GM10266 (cell line): ENCODE measurements at regions not wholly inside any gene's neighbourhood (a gene's known extent, or its start where the extent isn't known, plus 50 kb on each side); places are given as distances from the start of the nearest gene placed in this dataset.

Experiments
- DNase-seq: peaks from one replicate; pipeline ENCODE4 v3.0.0; 2012; ENCODE audit errors: extremely low spot score
- TF ChIP-seq, protein P1 (sequence below): IDR thresholded peaks from 2 replicates; pipeline ENCODE4 v1.5.1; 2012; ENCODE audit warnings: mild to moderate bottlenecking, low read depth; ENCODE audit not compliant: control insufficient read depth, insufficient read depth; ENCODE audit errors: missing control alignments

DNA sequence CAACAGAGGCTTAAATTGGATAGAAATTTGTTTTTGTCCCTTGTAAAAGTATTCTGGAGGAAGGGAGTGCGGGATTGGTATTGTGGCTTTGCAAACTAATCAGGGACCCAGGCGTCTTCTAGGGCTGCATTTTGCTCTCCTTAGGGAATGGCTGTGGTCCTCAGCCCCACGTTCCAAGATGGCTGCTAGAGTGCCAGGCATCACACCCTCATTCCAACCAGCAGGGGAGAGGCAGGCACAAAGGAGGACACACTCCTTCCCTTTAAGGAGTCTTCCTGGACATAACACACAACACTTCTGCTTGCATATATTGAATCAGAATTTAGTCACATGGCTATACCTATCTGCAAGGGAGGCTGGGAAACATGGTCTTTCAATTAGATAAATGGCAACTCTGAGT, 174.5 kb upstream of the LYSMD4 start:
- TF ChIP-seq, protein P1, sequence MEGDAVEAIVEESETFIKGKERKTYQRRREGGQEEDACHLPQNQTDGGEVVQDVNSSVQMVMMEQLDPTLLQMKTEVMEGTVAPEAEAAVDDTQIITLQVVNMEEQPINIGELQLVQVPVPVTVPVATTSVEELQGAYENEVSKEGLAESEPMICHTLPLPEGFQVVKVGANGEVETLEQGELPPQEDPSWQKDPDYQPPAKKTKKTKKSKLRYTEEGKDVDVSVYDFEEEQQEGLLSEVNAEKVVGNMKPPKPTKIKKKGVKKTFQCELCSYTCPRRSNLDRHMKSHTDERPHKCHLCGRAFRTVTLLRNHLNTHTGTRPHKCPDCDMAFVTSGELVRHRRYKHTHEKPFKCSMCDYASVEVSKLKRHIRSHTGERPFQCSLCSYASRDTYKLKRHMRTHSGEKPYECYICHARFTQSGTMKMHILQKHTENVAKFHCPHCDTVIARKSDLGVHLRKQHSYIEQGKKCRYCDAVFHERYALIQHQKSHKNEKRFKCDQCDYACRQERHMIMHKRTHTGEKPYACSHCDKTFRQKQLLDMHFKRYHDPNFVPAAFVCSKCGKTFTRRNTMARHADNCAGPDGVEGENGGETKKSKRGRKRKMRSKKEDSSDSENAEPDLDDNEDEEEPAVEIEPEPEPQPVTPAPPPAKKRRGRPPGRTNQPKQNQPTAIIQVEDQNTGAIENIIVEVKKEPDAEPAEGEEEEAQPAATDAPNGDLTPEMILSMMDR, result no peak
- DNase-seq, result no peak

DNA sequence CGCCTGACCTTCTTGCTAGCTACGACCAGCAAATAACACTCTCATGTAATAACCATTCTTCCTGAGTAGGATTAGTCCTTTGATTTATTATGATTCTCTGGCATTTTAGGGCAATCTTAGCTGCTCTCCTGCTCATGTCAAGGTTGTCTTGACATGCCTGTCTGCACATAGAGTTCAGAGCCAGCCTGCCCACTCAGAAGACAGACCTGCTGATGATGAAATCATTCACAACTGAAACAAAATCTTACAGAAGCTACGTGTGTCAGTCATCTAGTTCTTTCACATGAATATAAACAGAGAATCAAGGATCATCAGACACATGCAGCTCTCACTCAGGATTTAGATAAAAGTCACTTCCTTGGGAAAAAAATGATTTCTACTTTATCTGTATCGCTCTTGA, 173.6 kb upstream of the LYSMD4 start:
- TF ChIP-seq, protein P1, result no peak
- DNase-seq, result no peak

DNA sequence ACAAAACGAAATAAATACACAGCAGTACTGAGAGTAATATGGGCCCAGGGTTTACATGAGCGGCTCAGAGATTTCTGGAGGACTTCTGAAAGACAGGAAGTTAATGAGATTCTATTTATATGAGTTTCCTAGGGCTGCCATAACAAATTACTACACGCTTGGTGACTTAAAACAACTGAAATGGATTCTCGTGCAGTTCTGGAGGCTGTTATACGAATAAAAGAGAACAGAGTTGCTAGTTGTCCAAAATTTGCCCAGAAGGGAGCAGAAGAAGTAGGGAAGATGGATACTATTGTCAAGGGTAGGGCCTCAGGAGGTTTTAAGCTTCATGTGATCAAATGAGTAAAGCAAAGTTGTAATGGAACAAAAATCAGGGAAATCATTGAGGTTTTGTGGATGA, 173.1 kb upstream of the LYSMD4 start:
- no peak for DNase-seq
- TF ChIP-seq, protein P1, result no peak

DNA sequence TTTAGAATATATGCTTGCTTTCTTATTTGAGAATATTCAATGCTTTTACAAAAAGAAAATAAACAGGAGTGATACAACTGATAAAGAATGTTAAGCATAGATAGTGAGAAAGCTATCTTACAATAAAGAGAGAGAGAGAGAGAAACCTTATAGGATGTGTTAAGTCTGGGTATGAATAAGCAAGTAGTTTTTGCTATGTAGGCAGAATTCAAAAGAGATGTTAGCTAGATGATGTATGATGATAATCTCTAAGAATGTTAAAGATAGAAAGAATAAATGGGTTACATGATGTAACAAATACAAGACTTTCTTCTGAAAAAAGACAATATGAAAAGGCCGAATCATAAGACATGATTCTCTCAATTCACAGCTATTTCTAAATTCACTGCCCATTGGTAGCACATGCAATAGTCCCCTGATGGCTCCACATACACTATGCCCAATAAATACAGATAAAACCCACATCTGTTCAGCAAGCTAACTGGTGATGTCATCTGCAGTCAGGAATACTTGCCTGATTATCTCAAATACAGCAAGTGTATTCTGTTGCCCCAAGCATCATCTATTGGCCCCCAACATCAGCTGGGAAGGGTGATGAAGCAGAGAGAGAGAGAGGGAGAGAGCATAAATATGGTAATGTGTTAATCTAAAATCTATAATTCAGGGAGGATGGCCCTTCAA, 169.2 kb upstream of the LYSMD4 start:
- TF ChIP-seq, protein P1, result no peak
- no peak for DNase-seq

DNA sequence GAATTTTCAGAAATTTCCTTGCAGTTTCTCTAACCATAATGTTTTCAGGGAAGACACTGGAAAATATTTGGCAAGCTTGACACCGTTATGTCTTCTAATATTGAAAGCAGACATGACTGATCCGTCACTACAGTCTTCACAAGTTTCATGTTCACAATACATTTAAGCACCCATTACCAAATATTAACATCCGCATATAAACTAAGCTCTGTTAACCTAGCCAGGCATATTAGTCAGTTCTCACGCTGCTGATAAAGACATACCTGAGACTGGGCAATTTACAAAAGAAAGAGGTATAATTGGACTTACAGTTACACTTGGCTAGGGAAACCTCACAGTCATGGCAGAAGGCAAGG, 162.7 kb upstream of the LYSMD4 start:
- TF ChIP-seq, protein P1, result no peak
- no peak for DNase-seq

DNA sequence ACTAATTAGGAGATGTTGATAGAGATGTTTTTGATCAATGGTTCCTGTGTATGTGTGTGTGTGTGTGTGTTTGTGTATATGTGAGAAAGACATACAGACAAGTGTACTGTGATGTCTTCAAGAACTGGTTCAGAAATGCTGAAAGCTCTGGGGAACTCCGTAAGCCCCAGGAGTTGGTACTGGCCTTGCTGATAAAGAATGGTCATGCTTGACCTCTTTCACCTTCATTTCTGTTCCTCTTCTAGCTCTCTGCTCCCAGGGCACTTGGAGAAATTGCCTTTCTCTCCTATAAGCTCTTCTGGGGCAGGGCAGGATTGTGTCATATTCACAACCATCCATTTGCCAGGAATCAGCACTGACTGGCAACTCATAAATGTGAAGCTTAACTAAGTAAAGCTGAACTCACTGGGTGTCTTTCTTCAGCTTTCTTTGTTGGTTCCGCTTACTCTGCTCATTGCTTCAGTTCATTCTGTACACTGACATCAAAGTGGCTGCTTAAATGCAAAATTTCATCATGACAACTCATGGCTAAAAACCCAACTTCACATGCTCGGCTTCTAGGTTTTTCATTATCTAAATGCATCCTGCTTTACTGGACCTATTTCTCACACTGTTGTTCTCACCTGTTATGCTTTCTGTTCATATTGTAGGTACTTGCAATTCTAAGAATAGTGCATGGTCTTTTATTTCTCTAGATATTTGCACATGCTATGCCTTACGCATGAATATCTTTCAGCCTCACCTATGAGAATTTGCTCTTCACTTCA, 162.1 kb upstream of the LYSMD4 start:
- TF ChIP-seq, protein P1, result no peak
- DNase-seq, result no peak

DNA sequence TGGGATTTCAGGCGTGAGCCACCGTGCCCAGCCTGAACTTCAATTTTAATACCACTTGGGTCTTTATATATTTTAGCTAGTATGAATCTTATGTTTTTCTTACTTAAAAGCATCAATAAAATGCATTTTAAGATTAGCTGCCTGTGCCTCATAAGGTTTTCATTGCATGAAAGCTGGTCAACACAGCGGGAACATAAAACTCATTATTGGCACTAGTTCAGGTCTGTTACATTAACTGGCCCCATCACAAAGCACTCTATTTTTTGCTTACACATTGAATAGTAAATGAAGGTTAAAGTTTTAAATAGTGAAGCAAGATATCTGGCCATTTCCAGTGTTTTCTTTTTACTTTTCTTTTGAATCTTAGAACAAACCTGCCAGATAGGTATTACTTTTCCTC, 145.6 kb upstream of the LYSMD4 start:
- TF ChIP-seq, protein P1, result no peak

More for the DNA sequence above, 145.6 kb upstream of the LYSMD4 start:
- DNase-seq, result no peak
